ENCODE measurements at regions not wholly inside any gene's neighbourhood (a gene's known extent, or its start where the extent isn't known, plus 50 kb on each side); places are given as distances from the start of the nearest gene placed in this dataset.
A peak's percentile ranks its signal among the peaks of the same experiment; 100 is the strongest.
"Not testable (repeated sequence)": the region's sequence is repeated elsewhere in the genome, so short reads cannot be mapped to it uniquely, and the experiment has no call there.

DNA sequence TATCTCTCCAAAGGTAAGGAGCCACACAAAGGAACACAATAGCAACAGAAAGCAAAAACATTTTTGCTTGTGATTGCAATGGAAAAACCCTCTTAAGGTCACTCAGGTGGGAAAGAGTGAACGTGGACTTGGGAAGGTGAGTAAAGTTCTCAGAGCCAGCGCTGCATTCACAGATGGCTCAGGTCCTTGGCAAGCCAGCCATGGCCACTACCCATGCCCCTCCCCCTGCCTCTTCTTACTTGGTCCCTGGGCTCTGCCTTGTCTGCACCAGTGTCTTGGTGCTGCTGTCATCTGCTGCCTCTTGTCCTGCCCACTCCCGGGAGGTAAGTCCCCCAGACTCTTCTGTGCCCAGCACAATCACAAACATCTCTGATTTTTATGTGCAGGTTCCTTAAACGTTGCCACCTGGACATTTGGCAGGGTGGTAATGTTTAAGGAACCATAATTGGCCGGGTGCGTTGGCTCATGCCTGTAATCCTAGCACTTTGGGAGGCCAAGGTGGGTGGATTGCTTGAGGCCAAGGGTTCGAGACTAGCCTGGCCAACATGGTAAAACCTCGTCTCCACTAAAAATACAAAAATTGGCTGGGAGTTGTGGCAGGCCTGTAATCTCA is 74.6 kb downstream of the FEM1C start:
- no peak for DNase-seq (ENCODE audit: low read depth)

DNA sequence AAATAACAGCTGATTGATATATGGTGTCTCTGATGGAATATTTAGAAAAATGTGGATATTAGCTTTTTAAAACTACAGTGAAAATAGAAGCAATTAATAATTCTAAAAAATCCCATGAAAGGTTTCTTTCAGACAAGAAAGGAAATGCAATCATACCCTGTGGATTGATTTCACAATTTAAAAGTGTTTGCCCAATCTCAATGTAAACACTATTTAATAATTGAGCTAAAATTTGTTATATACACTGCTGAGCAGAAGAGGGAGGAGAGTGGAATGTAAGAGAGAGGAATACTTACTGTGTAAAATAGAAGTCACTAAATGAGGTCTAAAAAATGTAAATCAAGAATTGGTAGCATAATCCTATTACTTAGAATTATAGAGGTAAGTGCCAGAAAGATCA is 76.9 kb downstream of the FEM1C start:
- no peak for DNase-seq (ENCODE audit: low read depth)

DNA sequence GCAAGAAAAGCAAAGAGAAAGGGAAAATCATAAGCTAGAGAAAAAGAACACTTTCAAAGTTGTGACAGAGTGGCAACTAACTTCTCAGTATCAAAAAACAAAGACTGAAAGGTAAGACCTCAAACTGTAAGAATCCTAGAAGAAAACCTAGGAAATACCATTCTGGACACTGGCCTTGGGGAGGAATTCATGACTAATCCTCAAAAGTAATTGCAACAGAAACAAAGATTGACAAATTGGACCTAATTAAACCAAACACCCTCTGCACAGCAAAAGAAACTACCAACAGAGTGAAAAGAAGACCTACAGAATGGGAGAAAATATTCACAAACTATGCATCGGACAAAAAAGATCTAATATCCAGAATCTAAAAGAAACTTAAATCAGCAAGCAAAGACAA is 79.1 kb downstream of the FEM1C start:
- DNase-seq (ENCODE audit: low read depth): no peak

DNA sequence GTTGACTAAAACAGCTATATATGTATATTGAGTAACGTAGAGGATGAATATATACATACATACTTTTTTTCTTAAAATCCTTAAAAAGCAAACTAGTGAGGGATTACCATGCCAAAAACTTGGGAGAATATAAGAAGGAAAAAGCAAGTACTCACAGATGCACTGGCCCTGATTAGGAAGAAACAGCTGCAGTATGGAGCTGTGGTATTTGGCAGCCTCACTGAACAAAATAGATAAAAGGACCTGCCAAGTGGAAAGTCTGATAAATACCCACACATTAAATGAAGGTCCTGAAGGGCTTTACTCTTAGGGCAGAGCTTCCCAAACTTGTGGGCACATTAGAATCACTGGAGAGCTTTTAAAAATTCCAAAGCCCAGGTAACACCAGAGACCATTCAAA is 80.6 kb downstream of the FEM1C start:
- DNase-seq (ENCODE audit: low read depth): no peak

DNA sequence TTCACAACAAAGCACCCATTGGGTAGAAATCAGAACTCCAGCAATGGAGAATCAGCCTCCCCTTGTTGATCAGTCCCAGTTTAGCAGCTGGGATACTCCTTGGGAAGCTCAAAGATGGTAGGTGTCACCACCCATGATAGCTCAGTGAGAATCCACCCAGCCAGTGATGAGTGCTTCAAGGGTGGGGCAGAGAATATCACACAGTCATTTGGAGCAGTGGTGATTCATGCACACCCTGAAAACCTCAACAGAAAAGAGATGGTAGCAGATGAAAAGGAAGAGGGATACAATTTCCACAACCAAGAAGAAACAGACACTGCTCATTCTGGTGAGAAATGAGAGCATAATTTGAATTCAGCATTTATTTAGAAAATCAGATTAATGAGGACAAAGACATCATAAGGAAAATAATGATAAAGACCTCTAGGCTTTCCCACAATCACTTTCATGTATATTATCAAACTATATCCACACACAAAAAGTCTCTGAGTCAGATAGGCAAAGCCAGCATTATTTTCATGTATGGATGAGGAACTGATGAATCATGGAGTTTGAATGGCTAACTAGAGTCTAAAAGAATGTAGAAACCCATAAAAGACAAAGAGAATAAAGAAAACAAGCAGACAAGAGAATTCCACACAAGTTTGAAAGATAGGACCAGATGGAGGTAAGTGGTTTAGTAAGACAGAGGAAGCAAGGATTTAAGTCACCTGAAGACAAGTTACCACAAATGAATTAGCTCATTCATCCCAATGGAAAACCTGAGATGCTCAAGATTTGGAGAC is 82.9 kb downstream of the FEM1C start:
- DNase-seq (ENCODE audit: low read depth): peak; percentile 19

DNA sequence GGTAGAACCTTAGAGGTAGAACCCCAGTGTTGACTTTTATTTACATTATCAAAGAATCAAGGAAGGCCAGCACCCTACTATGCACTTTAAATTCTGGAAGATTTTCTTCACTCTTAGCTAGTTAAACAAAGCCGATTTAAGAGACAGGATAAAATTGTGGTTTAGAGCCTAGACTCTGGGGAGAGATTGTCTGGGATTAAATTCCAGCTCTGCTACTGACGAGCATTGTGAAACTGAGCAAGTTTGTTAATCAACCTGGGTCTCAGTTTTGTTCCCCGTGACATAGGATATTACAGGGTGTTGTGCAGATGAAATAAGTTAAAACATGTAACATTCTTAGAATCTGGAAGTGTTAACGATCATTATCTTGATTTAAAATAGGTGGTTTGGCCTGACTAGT is 83.5 kb downstream of the FEM1C start:
- no peak for DNase-seq (ENCODE audit: low read depth)

DNA sequence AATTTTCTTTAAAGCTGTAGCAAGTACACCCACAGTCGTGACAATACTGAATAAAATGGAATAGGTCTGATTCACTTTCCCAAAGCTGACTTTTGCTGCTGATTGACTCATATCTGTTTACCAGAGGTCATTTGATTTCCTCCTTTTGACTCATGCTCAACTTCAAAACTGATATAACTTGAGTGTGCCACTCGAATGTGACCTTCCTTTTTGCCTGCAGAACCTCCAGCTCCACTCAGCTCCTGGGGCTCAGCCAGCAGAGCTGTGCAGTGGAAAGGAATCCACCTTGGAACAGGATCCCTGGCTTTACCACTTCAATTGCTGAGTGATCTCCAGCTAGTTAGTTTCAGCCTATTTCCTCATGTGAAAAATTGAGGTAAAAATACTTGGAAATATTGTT is 84.1 kb downstream of the FEM1C start:
- no peak for DNase-seq (ENCODE audit: low read depth)

DNA sequence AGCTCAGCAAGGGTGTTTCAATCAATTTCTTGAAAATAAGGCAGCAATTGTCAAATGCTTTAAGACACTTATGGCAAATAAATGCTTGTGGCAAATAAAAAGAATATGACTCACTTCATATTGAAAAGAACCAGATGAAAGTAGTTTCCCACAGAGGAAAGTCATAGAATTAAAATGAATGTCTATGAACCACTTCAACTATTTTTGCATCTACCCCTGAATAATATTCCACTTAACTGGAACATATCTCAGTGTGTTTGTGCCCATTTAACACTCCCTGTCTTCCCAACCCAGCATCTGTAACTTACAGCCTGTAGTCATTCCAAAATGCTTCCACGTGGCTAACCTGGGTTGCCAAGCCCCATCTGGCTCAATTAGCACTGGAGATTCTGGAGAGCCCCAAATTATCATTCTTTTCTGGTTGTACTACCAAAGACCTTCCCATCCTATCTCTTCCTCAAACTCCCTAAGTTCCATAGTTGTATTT is 84.7 kb downstream of the FEM1C start:
- no peak for DNase-seq (ENCODE audit: low read depth)

DNA sequence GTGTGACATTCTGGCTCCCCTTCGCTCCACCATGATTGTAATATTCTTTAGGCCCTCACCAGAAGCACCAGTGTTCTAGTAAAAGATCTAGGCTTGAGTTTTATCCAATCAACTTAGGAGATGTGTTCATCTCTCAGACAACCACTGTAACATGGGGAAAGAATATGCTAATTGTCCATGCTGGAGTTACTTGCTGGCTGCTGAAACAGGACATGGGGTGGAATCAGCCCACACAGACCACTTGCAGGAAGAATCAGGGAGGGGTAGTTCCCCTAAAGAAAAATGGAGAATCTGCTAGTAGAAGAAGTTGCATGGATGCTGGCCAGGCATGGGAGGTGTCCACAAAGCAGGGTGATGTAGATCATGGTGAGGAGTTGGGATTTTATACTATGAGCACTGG is 86.2 kb downstream of the FEM1C start:
- no peak for DNase-seq (ENCODE audit: low read depth)

DNA sequence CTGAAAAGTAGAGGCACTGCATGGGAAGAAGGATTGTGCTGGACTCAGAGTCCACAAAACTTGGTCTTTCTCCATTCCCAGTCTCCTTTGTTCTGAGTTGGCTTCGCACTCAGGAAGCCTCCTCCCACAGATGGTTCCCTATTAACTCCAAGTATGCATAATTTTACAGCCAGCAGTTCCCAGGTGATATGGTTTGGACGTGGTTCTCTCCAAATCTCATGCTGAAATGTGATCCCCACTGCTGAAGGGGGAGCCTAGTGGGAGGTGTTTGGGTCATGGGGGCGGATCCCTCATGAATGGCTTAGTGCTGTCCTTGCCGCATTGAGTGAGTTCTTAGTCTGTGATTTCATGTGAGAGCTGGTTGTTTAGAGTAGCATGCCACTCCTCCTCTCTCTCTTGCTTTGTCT is 86.6 kb downstream of the FEM1C start:
- no peak for DNase-seq (ENCODE audit: low read depth)

DNA sequence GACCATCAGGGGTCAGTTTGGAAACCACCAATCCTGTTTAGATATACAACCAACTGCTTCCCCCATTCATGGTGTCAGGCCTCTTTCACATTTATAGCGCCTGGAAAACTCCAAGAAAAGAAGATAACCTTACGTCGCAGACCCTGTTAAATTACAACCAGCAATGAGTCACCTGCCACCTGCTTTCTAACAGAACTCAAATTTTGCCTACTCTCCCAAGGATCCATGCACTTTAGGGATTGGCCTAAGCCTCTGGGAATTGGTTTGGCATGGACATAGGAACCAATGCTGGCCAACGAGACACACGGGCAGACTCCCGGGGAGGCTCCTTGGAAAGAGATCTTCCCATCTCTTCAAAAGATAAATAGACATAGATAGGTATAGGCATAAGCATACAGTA is 87.0 kb downstream of the FEM1C start:
- no peak for DNase-seq (ENCODE audit: low read depth)

DNA sequence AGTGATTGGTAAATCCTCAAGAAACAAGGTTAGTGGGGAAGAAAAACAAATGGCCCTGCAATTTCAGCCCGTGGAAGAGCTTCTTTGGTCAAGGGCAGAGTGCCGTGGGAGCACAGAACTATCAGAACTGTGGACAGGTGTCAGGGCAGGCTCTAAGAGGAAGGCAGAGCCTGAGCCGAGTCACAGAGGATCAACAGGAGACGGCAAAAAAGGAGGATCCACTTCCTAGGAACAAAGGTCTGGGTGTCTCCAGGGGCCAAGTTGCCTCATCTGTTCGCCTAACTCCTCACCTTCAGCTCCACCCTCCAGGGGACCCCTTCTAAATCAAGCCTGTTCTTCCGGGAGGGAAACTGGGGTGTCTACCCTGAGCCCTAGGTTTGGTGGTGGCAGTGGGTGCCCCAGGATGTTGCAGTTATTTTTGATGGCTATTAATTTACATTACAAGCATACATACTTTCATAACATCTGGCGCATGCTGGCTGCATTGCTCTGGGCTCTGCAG is 88.0 kb downstream of the FEM1C start:
- no peak for DNase-seq (ENCODE audit: low read depth)

DNA sequence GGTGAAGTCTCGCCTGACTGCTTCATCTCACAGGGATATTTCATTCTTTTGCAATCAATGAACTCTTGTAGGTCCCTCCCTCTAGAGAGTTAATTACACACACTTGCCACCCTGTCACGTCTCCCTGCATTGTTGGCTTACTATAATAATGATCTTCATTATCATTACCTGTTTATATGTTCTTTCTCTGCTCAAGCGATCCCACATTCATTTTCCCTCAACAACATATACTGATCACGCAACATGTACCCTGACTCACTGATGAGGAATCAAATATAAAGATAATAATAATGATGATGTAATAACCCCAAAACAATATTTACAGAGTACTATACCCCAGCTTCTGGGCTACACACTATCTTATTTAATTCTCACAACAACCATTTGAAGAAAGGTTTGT is 88.5 kb downstream of the FEM1C start:
- no peak for DNase-seq (ENCODE audit: low read depth)

DNA sequence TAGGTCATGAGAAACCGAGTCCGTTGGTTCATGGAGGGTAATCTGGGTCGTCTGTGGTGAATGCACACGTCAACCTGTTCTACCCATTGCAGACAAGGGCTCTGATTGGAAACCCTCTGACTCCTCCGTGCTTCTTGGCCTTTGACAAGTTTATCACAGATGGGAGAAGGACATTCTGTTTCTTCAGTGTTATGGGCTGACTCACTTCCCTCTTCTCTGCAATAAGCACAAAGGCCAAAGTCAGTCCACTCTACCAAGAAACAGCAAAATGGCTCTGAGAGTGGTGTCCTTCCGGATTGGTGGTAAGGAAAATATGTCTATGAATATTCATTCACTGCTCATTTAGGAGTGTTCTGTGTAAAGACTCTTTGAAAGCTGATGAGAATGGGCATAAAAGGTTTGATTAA is 89.3 kb downstream of the FEM1C start:
- DNase-seq (ENCODE audit: low read depth): no peak

DNA sequence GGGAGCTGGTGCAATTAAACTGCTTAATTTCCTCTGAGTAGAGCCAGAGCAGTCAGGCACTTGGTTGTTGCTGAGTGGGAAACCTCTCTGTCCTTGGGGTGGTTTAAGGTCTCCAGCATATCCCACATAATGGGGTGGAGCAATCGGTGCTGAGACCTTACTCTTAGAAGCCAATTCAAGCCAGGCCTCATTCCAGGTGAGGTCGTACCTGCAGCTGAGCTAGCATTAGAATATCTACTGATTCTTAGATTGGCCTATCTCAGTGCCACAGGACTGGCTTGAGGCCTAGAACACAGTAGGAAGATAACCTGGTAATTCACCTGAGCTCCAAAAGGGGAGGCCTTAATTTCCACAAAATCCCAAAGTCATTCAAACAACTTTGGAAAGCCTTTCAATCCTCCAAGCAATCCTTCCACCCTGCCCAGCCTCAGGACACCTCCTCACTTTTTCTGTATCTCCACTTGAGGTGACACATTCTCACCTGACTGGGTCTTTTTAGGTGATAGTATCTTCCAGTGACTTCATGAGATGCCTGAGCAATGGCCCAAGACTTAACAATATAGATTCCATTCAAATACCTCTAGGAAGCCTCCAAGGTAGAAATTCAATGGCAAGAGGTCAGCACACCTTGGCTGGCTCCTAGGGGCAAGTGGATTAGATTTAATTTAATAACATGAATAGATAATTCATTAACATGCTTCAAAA is 91.0 kb downstream of the FEM1C start:
- DNase-seq (ENCODE audit: low read depth): no peak

DNA sequence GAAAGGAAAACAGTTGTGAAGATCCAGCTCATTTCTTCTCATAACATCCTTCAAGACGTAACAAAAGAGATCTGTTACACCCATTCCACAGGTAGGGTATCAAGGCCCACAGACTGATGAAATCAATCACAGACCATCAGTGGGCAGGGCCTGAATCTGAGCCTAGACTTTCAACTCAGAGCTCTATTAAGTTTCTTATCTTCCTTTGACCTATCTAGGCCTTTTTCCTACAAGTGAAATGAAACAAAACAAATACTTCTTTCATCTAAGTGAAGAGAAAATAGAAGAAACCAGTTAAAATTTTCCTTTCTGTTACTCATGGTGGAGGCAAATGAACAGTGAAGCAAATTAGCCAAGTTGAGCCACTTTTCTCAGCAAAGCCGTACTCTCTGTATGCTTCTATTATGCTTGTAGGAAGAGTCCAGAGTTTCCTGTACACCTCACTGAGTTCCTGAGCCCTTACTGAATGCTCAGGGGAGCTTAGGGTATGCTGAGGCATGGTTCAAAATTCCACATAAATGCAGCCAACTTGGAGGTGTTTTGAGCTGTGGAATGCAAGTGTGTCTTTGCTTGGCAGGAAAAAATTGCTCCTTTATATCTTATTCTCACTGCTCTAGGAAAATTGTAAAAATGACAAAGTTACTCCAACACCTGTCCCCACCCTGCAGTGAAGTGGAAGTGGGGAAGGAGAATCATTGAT is 91.9 kb downstream of the FEM1C start:
- no peak for DNase-seq (ENCODE audit: low read depth)

DNA sequence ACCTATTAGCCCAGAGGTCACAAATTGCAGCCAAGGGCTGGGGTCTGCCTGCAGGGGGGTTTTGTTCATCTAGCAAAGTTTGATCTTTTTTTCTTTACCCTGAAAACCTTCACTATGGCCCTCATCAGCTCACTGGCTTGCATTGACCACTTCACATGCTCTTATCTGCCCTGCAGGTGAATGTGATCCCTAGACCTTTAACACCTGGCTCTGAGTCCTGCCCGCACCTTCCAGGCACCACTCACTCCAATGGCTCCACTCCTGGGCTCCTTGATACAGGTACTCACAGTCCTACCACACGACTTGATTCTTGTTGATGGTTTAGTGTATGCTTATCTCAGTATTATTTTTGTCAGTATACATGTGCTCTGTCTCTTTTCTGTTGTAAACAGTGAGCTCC is 92.5 kb downstream of the FEM1C start:
- DNase-seq (ENCODE audit: low read depth): no peak

DNA sequence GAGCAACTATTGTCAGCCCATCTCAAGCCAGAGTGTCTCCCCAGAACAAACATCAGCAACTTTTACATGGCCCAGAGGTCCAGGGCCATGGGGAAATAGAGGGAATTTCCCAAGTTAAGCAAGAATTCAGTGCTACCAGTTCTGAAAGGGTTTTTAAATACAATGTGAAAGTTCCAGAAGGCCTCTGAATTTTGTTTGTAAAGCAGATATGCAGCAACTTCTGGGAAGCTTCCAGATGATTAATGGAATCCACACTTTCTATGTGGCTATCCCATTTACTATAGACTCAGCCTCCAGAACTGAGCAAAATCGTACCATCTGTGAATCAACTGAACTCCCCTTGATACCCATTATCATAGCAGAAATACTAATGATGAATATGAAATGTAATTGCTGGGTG is 93.8 kb downstream of the FEM1C start:
- DNase-seq (ENCODE audit: low read depth): no peak

DNA sequence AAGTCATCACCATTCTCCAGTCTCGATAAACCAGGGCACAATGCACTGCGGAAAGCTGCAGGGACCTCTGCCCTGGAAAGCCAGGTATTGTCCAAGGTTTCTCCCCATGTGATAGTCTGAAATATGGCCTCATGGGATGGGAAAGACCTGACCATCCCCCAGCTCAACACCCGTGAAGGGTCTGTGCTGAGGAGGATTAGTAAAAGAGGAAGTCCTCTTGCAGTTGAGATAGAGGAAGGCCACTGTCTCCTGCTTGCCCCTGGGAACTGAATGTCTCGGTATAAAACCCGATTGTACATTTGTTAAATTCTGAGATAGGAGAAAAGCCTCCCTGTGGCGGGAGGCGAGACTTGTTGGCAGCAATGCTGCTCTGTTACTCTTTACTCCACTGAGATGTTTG is 95.9 kb downstream of the FEM1C start:
- not testable (repeated sequence) for DNase-seq (ENCODE audit: low read depth)

DNA sequence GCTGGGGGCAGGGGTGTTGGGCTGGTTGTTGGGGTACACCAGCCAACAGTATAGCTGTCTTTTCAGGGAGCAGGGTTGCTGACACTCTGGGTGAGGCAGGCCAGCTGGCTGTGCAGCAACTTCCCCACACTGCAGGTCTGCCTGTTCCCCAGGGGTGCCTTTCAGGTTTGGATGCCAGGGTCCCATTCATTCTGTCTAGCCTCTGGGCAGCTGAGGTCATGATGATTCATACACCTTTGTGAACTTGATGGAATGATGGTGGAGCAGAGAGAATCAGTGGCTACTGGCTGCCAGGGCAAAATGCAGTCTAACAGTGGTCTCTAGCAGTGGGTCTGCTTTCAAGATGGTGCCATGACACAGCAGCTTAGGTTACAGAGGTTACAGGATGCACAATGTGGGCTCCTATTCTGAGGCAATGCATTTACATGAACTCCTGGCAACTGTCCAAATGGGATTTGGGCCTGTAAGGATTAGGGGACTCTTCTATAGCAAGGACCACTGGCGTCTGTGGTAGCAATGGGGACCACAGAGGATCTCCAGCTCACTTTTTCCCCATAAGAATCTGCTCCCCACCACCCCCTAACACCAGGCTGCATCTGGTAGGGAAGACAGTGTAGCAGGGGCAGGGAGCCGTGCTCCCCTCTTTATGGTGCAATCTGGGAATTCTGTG is 103.7 kb downstream of the FEM1C start:
- DNase-seq (ENCODE audit: low read depth): no peak

DNA sequence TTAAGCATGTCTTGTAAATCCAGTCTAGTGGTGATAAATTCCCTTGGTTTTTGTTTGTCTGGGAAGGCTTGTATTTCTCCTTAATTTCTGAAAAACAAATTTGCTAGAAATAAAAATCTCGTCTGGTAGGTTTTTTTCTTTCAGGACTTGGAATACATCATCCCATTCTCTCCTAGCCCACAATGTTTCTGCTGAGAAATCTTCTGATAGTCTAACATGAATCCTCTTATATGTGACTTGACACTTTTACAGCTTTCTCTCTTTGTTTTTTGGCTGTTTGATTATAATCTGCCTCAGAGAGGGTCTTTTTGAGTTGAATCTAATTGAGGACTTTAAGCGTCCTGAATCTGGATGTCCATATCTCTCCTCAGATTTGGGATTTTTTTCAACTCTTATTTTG is 104.9 kb downstream of the FEM1C start:
- no peak for DNase-seq (ENCODE audit: low read depth)

DNA sequence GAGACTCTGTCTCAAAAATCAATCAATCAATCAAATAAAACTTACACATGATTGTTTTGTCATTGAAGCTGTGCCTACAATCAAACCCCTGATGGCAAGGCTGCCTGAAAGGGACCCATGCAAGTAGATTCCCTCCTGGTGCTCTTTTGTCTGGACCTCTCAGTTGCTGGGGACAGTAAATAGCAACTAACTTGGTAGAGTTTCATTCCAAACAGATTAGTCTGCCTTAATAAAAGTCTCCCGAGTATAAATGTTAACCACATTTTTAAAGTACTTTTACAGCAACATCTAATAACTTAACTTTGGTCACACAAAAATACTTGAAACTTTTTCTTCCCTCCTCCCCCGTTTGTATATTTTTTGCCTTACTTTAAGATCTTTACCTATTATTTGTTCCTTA is 105.5 kb downstream of the FEM1C start:
- DNase-seq (ENCODE audit: low read depth): no peak
